ENCODE measurements at regions not wholly inside any gene's neighbourhood (a gene's known extent, or its start where the extent isn't known, plus 50 kb on each side); places are given as distances from the start of the nearest gene placed in this dataset.
"Not testable (repeated sequence)": the region's sequence is repeated elsewhere in the genome, so short reads cannot be mapped to it uniquely, and the experiment has no call there.

DNA sequence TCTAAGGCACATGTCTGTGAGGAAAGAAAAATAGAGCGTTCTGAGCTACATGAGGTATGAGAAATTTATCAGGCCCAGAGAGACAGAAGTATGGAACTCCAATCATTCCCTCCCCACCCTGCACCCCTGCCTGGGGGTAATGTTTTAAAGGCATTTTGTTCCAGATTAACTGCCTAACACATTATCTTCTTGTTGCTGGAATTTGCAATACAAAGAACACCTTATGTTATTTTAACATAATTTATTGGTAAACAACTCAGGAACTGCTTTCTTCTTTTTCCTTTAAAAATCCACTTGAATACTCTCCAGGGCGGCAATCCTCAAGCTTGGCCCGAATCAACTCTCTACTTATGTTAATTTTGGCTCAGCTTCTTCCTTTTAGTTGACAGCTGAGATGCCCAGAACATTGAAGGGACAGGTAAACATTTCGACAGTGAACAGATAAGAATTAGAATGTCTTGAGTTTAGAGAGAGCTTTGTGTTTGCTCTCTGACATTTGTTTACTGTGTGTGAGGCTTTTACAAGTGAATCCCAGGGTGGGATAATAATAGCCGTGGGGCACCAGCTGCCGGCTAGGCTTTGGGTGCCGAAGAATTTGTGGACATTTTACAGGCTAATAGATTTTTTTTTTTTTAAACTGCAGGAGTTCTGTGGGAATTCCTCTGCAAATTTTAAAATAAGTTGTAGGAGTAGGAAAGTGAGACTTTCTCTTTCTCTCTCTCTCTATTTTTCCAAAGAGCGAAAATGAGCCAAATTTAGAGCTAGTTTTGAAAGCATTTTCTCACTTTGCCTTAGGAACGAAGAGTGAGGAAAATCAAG is 96.4 kb upstream of the TAF11L2 start:
- no peak for DNase-seq

DNA sequence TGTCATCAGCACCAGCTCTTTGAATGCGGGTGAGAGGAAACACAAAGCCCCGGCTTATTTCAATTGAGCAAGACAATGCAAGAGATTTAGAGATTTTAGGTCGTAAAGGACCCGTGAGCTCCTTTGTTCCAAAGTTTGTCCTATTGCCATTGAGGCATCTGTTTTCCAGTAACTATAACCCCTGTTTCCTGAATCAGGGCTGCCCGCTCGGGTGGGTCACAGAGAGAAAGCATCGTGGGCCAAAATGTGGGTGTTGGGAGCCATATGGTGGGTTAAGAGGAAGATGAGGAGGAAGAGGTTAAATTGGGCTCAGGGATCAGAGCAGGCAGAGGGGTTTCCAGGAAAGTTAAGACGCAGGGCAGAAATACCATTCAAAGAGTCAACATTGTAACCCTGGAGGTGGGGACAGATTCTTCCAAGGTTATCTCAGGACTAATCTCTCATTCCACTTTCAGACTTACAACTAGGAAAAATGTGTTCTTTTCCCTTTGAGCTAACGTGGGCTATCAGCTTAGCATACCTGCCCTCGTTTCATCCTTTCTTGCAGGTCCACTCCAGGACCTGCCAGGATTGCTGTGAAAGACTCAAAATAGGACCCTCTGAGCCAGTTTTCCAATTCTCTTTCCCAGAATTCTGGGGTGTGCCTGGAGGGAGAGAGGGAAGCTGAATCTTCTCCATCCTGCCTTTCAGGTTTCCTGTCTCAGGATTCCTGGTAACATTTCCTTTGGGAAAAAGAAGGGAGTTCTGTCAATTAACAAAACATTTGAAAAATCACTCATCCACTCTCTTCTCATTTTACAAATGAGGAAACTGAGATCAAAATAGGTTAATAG is 95.5 kb upstream of the TAF11L2 start:
- no peak for DNase-seq

DNA sequence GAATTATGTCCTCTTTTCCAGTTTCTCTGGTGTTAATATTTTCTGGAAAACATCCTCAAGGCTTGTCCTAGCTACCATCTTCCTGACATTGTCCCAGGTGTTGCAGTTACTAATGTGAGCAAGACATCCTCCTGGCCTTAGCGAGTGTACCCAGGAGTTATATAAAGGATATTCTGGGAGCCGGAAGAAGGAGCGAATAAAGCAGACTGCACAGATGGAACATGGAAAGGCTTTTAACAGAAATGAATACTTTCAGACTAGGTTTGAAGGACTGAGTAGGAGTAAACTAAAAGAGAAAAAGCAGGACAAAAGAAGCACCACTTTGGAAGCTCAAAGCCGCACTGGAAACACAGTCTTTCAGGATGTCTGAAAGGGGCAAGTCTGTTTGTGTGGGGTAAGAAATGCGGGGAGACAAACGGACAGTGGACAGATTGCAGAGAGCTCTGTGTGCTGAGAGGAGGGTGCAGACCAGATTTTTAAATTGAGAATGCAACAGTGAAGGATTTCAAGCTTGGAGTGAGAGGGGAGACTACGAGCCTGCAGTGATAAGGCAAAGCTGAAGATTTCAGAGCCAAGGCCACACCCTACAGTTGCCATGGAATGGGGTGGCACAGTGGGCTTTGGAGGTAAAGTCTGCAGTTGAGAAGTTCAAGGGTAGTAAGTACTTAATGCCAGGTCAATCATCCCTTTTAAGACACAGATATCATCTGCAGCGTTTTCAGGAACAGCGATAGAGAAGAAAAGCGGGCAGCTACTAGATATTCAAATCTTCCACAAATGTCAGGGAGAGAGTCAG is 94.1 kb upstream of the TAF11L2 start:
- no peak for DNase-seq

DNA sequence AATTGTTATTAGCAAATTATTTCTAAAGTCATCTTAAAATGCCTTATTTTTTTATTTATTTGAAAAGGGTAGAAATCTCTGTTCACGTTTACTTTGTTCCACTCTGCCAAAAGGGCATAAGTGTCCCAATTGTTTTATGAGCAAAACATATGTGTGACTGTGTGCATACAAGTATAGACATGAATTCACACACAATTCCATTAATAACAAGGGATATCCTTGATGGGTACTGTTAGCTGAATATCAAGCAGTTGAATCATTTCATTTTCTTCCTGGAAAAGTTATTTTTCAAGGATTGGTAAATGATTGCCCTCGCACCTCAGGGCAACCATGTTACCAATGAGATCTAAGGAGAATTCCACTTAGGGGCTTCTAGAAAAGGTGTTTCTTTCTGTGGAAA is 92.1 kb upstream of the TAF11L2 start:
- DNase-seq, result no peak

DNA sequence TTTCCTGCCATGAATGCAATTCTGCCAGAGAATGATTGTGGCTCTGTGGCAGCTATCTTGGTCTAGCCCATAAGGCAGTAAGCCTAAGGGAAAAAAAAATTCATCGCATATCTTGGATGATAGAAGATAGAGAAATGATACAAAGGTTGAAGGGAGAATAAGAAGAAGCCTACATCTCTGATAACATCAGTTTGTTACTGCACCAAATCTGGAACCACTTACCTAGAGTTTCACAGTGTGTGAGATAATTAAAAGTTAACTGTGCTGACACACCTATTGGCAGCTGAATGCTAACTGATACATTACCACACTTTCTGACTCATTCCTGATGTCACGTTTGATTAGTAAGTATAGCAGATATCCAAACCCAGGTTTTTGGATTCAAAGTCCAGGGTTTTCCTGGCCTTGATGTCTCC is 91.6 kb upstream of the TAF11L2 start:
- DNase-seq, result no peak

DNA sequence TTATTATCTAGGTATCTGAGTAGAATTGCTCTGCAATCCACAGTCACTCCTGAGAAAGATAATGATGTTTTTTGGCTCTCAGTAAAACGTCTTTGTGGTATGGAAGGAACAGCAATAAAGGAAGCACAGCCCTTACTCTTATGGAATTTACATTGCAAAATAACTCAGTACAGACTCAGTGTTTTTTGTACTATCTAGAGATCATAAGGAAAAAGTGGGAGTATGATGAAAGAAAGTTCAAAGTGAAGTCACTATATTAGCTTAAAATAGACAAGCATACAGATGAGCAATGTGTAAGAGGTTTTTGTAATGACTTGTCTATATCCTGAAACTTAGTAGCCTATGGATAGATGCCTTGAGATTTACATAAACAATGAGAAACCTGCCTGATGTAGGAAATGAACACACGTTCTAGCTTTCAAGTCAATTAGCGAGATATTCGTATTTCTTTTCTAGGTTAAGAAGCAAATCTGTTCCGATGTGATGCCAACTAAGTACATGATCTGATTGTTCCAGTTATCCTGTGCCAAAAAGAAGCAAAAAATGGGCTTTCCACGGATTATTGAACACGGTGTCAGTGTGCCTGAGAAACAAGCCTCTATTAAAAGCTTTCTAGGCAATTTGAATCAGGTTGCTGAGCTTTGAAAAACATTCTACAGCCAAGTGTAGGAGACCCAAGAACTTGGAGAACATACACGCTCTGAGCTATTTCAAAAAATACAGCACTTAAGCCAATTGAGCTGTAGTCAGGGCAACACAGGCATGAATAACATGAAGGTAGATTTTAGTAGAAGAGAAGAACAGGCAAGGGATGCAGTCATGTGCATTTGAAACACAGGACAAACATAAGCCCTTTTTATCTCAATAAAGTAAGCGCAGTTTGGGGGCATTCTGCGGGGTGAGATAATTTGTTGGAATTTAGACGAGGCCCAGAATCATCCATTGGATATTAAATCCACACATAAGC is 86.3 kb upstream of the TAF11L2 start:
- no peak for DNase-seq

DNA sequence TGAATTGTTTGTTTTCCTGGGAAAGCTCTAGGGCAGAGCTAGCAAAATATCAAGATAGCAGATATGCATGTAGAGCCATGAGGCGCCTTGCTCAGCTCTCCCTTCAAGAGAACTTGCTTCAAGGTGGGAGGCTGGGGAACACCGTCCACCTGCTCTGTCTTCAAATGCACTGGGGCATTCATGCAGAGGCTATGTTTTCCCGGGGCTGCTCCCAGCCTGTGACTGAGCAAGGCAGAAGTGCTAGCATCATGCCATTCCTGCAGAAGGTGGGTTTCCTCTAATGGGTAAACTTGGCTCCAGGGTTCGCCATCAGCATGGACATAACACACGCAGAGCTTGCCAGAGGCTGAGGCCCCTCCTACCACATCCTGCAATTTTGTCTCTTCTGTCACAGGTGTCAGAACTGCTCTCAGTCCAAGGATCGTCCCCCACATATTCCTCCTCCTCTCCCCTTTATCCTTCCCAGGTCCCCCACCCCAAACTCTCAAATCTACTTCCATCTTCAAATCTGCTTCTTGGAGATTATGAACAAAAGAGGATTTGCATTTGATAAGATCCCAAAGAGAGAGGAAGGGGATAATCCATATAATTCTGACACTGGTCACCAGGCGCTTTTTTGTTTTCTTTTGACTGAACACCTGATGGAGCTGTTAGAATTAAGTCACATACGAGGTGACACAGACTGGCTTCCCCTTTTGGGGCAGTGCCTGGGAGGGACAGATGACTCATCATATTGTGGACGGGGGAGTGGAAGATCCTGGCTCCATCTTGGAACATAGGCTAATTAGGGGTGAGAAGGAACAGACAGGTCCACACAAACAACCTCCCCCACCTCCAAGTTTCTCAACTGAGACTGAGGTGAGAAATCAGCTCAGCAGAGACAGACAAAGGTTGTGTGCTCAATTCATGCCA is 85.0 kb upstream of the TAF11L2 start:
- peak in 1 of 2 donors; percentile 17 for DNase-seq

DNA sequence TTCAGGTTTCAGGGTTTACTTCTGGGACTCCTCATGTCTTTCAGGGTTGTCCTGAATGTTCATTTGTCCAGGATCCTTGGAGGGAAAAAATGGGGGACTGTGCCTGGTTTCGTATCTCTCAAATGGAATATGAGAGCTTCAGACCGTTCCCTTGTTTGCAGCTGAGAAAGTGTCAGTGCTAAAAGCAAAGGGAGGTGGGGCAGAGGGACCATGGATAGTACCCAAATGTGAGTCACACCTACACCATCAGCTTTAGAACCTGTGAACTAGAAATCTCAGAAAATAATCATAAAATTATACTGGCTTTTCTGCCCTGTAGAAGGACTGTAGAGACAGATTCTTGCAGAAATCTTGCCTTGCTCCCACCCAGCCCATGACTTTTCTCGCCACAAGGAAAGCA is 84.3 kb upstream of the TAF11L2 start:
- DNase-seq, result no peak

DNA sequence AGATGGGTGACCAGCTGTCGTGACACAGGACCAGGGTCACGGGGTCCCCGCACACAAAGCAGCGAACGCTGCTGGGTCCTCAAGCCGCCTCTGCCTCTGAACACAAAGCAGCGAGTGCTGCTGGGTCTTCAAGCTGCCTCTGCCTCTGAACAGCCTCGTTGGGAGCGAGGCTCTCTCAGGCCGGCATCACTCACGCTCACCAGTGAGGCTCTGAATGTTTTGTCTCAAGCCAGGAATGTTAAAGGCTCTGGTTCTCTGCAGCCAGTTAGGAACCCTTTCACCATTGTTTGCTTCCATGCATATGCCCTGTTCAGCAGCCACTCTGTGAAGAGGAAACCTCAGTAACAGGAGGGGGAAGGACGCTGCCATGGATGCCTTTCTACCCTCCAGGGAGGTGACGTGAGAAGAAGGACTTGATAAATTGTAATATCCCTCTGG is 82.7 kb upstream of the TAF11L2 start:
- no peak for DNase-seq

DNA sequence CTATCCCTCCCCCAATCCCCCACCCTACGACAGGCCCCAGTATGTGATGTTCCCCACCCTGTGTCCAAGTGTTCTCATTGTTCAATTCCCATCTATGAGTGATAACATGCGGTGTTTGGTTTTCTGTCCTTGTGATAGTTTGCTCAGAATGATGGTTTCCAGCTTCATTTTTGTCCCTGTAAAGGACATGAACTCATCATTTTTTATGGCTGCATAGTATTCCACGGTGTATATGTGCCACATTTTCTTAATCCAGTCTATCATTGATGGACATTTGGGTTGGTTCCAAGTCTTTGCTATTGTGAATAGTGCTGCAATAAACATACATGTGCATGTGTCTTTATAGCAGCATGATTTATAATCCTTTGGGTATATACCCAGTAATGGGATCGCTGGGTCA is 81.7 kb upstream of the TAF11L2 start:
- not testable (repeated sequence) for DNase-seq

DNA sequence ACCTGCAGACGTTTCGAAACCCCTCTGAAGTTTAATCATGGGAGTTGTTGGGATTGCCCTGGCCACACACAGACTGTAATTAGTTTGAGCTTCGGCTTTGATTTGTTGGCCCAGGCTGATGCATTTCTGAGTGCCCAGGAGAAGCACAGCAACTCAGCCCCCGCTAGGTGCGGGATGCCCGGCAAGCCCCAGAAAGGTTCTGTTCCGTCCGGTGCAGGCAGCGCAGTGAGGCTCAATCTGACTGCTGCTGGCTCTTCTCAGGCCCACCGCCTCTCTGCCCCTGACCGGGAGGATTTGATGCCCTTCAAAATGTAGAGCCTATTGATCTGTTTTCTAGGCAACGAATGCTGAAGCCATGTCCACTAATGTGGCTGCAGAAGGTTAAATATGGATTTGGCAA is 73.4 kb upstream of the TAF11L2 start:
- no peak for DNase-seq

DNA sequence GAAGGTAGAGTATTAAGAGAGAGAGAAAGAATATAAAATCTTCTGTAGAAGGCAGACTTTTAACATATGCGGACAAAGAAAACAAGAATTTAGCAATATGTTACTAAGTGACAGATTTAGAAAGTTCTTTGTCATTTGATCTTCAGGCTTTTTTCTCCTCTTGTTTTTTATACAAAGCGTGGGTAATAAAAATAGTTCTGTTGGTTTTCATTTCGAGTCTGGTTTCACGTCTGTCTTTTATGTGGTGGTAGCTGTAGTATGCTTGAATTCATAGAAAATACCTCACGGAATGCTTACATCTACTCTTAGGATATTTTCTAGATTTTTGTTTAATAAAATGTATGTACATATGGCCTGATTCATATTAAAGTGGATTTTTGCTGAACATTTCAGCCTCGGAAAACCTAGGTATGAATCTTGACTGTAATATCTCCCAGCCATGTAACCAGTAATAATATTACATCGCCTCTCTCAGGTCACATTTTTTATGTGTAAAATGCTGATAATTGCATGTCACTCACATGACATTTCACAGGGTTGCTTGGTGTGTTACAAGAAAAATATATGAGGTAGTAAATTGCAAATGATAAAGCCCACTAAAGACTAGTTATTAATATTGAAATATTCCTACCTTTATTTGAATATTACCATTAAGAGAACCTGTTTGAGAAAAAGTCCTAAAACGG is 72.5 kb upstream of the TAF11L2 start:
- no peak for DNase-seq

DNA sequence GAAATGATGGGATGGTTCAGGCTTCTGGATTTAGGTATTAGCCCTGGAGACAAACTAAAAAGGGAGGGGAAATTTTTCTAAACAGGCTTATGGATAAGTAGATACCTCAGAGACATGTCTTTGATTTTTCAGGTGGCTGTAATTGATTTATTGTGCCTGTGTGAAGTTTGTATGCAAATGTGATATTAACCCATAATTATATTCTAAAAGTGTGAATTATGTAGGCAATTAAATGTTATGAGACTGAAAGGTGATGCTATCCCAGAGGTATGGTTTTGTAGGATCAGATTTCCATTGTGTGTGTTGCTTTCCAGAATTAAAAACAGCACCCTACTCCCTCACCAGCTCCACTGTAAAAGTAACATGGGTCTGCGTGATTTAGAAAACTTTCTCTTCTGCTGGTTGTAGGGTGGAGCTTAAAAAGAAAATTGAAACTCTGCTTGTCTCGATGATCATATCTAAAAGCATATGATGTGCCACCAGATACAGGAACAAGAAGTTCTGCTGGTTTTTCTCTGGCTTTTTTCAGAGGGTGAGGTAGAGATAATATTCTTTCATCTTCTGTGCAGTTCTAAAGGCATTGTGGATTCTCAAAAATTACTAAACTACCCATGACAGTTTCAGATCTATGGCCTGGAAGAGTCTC is 71.8 kb upstream of the TAF11L2 start:
- no peak for DNase-seq

DNA sequence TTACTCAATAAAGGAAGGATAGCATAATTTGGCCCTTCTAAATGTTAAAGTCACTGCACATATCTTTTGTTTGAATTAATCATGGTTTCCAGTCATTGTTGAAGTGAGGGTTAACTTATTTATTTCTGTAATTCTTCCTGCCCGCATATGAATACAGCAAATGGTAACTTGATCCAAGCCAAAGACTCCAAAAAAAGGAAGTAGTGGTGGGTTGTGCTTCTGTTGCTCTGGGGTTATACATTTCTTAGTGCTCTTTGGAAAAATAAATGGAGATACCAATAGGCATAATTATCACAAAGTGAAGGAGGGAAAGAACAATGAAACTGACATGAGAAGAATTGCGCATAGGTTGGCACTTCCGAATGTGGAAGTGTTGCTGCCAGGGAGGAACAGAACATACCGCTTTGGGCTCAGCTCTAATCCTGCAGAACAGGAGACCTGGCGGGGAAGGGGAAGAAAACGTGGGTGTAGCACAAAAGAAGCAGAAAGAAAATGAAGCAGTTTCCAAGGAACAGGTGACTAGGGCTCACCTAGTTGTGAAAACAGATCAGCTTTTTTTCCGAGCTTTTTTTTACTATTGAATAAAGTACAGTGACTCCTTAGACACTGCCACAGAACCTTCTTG is 69.7 kb upstream of the TAF11L2 start:
- DNase-seq, result no peak

DNA sequence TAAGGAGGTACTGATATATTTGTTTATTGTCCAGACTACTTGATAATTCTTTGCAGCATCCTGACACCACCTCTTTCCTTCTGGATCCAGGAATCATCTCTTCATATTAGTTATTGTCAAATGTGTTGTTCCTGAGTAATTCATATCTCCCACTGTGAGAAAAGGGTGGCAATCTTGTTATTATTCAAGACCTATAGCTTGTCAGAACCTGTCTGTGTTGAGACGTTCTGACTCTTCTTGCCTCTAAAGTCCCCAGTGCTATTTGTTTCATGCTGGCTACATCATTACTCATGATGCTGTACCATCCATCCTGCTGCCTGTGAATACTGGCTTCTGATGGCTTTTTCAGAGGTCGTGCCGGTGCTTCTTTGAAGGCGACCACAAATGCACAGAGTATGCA is 68.7 kb upstream of the TAF11L2 start:
- DNase-seq, result no peak

DNA sequence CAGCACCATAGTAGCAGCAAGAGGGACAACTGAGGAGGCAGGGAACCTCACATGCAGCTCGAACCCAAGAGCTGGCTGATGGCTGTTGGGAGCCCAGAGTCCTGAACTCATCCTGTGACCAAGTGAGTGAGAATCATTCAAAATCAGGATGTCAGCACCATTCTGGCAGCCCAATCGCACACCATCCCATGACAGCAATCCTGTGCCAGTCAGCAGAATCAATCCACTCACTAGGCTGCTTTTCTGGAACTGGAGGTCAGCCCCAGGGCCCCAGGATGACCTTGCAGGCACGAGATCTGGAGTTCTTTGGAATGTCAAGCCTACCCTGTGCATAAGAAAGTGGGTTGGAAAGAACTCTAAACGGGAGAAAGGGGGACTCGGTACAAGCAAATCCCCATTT is 67.8 kb upstream of the TAF11L2 start:
- no peak for DNase-seq

DNA sequence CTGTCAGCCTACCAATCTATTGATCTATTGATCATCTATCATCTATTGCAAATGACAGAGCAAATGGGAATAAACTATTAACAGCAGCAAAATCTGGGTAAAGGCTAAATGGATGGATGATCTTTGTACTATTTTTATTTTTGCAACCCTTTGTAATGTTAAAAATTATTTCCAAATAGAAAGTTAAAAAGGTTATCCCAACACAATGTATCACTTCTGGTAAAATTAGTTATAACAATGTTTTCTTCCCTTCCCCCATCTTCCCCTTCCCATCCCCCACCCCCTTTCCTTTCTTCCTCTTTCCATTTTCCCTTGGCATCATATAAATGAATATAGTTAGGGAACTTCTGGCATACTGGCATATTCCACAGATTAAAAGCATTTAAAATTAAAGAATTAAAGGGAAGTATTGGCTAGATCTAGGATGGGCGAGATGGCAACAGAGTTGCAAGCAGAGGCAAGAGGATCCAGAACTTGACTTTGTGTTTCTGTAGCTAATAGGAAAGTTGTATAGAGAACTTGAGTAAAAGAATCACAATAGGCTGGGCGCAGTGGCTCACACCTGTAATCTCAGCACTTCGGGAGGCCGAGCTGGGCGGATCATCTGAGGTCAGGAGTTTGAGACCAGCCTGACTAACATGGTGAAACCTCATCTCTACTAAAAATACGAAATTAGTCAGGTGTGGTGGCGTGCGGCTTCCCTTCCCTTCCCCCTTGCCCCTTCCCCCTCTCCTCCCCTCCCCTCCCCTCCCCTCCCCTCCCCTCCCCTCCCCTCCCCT is 66.6 kb upstream of the TAF11L2 start:
- DNase-seq, result no peak

DNA sequence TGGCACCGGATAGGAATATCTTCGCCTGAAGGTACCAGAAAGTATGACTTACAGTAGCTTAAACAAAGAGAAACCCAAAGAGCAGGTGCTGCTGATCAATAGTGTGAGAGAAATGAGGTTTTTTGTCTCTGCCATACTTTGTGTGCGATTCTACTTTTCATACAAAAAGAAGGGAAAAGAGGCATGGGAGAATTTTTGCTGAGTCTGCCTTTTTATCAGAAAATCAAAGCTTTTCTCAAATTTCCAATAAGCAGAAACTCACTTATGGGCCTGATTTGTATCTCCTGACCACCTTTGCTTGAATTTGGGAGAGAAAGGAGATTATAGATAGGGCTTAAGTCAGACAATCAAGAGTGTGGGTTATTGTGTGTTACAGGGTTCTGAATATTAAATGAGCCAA is 65.5 kb upstream of the TAF11L2 start:
- no peak for DNase-seq

DNA sequence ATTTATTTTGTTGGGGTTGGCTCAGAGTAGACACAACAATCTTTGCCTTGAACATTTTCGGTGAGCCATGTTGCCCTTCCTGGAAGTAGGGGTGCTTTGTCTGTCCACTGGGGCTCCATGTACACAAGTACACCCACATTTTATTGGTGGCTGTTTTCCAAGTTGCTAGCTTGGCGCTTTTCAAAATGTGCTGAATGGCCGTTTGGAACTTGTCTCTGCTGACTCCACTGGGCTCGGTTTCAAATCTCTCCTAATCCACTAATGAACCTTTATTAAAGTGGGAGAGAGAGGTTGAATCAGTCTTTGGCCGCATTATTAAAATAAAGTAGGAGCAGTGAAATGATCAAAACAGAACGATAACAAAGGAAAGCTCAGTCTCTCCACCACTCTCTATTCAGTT is 64.6 kb upstream of the TAF11L2 start:
- no peak for DNase-seq
